Smooth muscle cell (in vitro differentiated cells): ENCODE measurements at regions not wholly inside any gene's neighbourhood (a gene's known extent, or its start where the extent isn't known, plus 50 kb on each side); places are given as distances from the start of the nearest gene placed in this dataset.

ENCODE experiments used
- DNase-seq: peaks from one replicate; lab custom pipeline; 2025; ENCODE audit not compliant: unreplicated experiment; lab: John Stamatoyannopoulos, UW
- H2AFZ ChIP-seq: fragments of 200-600 bp; sonication (generic); 2 replicates; pipeline ENCODE4 v1.6.0; 2016; ENCODE audit warnings: antibody characterized with exemption, low read depth, mild to moderate bottlenecking
- H3F3A ChIP-seq: fragments of 200-600 bp; sonication (generic); 2 replicates; pipeline ENCODE4 v1.6.0; 2017; ENCODE audit warnings: antibody characterized with exemption, low read depth
- H3K27ac ChIP-seq: fragments of 200-600 bp; sonication (generic); 2 replicates; pipeline ENCODE4 v1.5.1; 2016; ENCODE audit warnings: low read depth, mild to moderate bottlenecking
- H3K27me3 ChIP-seq: fragments of 200-600 bp; sonication (generic); 2 replicates; pipeline ENCODE4 v1.6.1; 2016; ENCODE audit warnings: low read depth, mild to moderate bottlenecking
- H3K36me3 ChIP-seq: fragments of 200-600 bp; sonication (generic); 2 replicates; pipeline ENCODE4 v1.5.1; 2016; ENCODE audit warnings: low read depth
- H3K4me1 ChIP-seq: fragments of 200-600 bp; sonication (generic); 2 replicates; pipeline ENCODE4 v1.5.1; 2016; ENCODE audit warnings: low read depth
- H3K4me2 ChIP-seq: fragments of 200-600 bp; sonication (generic); 2 replicates; pipeline ENCODE4 v1.6.0; 2016; ENCODE audit warnings: mild to moderate bottlenecking
- H3K4me3 ChIP-seq: fragments of 200-600 bp; sonication (generic); 2 replicates; pipeline ENCODE4 v1.5.1; 2016; ENCODE audit warnings: mild to moderate bottlenecking
- H3K79me2 ChIP-seq: fragments of 200-600 bp; sonication (generic); 2 replicates; pipeline ENCODE4 v1.6.0; 2016; ENCODE audit warnings: low read depth, mild to moderate bottlenecking
- H3K9ac ChIP-seq: fragments of 200-600 bp; sonication (generic); 2 replicates; pipeline ENCODE4 v1.6.0; 2016; ENCODE audit warnings: low read depth
- H3K9me3 ChIP-seq: fragments of 200-600 bp; sonication (generic); replicated peaks from 2 replicates; pipeline ENCODE4 v1.5.1; 2016; ENCODE audit warnings: low read depth
- H4K20me1 ChIP-seq: fragments of 200-600 bp; sonication (generic); 2 replicates; pipeline ENCODE4 v1.6.0; 2016; ENCODE audit warnings: low read depth
- CTCF ChIP-seq: fragments of 200-600 bp; sonication (generic); IDR thresholded peaks from 2 replicates; pipeline ENCODE4 v1.5.1; 2017; ENCODE audit warnings: borderline replicate concordance, mild to moderate bottlenecking, antibody characterized with exemption; ENCODE audit not compliant: insufficient read depth, poor library complexity, severe bottlenecking
- WGBS: methylation state at CpG from one replicate; pipeline ENCODE4 v1.1.7; 2016; ENCODE audit warnings: low lambda C conversion rate; 5-methylcytosine and 5-hydroxymethylcytosine counted together

GRCh38 chr2:12102679-12103078 is 356.2 kb downstream of the LPIN1 start:
- no peak overlapping the region for H2AFZ ChIP-seq
- no peaks in the 10 kb centered on the region for H3K79me2 ChIP-seq
- H3K27me3 ChIP-seq, result no peaks in the 10 kb centered on the region
- H3K9me3 ChIP-seq, result no peaks in the 10 kb centered on the region
- no peak for DNase-seq
- H3K4me1 ChIP-seq, result no peaks in the 10 kb centered on the region
- 76% methylated on average over 2 of the region's 2 CpGs for WGBS
- no peaks in the 10 kb centered on the region for H3K36me3 ChIP-seq
- H3K4me2 ChIP-seq, result no peak overlapping the region
- H4K20me1 ChIP-seq, result no peaks in the 10 kb centered on the region
- H3K4me3 ChIP-seq, result no peak overlapping the region
- no peak overlapping the region for H3K27ac ChIP-seq
- TF ChIP-seq CTCF, result no peak
- no peak overlapping the region for H3K9ac ChIP-seq
- H3F3A ChIP-seq, result no peaks in the 10 kb centered on the region

GRCh38 chr2:12105180-12105579 is 358.7 kb downstream of the LPIN1 start:
- Histone ChIP-seq H3K9me3 (no peaks in the 10 kb centered on the region), H3F3A (no peaks in the 10 kb centered on the region), H3K9ac (no peak overlapping the region), H3K79me2 (no peaks in the 10 kb centered on the region), H3K4me1 (no peaks in the 10 kb centered on the region), H3K4me3 (no peak overlapping the region), H3K4me2 (no peak overlapping the region), H3K36me3 (no peaks in the 10 kb centered on the region), H2AFZ (no peak overlapping the region), H3K27me3 (no peaks in the 10 kb centered on the region), H4K20me1 (no peaks in the 10 kb centered on the region), H3K27ac (no peak overlapping the region)
- TF ChIP-seq CTCF, result no peak
- no peak for DNase-seq
- WGBS, result 86% methylated on average over 10 of the region's 10 CpGs

GRCh38 chr2:12106440-12107080 is 360.1 kb downstream of the LPIN1 start:
- Histone ChIP-seq H3K4me1 (no peaks in the 10 kb centered on the region), H3K9me3 (no peaks in the 10 kb centered on the region), H3K36me3 (no peaks in the 10 kb centered on the region), H3K4me3 (no peak overlapping the region), H3K9ac (no peak overlapping the region), H4K20me1 (no peaks in the 10 kb centered on the region), H3K4me2 (peak overlapping the region; percentile 1), H3K79me2 (no peaks in the 10 kb centered on the region), H3K27me3 (no peaks in the 10 kb centered on the region), H3F3A (no peaks in the 10 kb centered on the region), H2AFZ (no peak overlapping the region), H3K27ac (no peak overlapping the region)
- TF ChIP-seq CTCF, result no peak
- 45% methylated on average over 11 of the region's 11 CpGs for WGBS
- peak; percentile 43 for DNase-seq

- no peak overlapping the region for H3K4me3 ChIP-seq
- no peaks in the 10 kb centered on the region for H3K36me3 ChIP-seq
- H4K20me1 ChIP-seq, result no peaks in the 10 kb centered on the region
- TF ChIP-seq CTCF, result no peak
- no peak overlapping the region for H3K9ac ChIP-seq
- no peak overlapping the region for H2AFZ ChIP-seq
- no peak overlapping the region for H3K27ac ChIP-seq
- 68% methylated on average over 4 of the region's 4 CpGs for WGBS
- H3K79me2 ChIP-seq, result no peaks in the 10 kb centered on the region
- no peak for DNase-seq
- no peaks in the 10 kb centered on the region for H3K27me3 ChIP-seq
- no peak overlapping the region for H3K4me2 ChIP-seq
- H3K4me1 ChIP-seq, result no peaks in the 10 kb centered on the region
- no peaks in the 10 kb centered on the region for H3F3A ChIP-seq
- no peaks in the 10 kb centered on the region for H3K9me3 ChIP-seq
Measured at GRCh38 chr2:12107321-12107720, 360.9 kb downstream of the LPIN1 start.
